T-helper 9 cell (primary cell): ENCODE measurements at regions not wholly inside any gene's neighbourhood (a gene's known extent, or its start where the extent isn't known, plus 50 kb on each side); places are given as distances from the start of the nearest gene placed in this dataset.
"Not testable (repeated sequence)": the region's sequence is repeated elsewhere in the genome, so short reads cannot be mapped to it uniquely, and the experiment has no call there.

Experiments
- DNase-seq: peaks from one replicate; pipeline ENCODE4 v3.0.0-alpha.2; 2020

GRCh38 chr14:53386362-53386761 lies 233.2 kb upstream of the DDHD1 start:
- DNase-seq = no peak

- DNase-seq = no peak
Measured at GRCh38 chr14:53384536-53384935, 231.4 kb upstream of the DDHD1 start.

- no peak for DNase-seq
Measured at GRCh38 chr14:53384073-53384472, 230.9 kb upstream of the DDHD1 start.

GRCh38 chr14:53381895-53382294 lies 228.8 kb upstream of the DDHD1 start:
- DNase-seq = no peak

DNA sequence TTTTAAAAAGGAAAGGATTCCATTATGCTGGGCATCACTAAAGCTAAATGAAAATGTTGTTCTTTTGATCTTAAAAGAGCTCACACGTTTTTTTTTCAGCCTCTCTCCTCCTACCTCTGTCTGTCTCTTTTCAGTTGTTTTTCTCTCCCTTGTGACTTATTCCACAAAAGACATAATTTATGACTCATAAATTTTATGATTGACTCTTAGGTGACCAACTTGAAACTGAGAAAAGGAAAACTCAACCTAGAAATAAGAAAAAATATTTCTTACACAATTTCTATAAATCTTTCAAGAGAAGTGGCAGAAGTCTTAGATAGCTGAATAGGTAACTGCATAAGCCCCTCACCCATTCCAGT lies 227.7 kb upstream of the DDHD1 start:
- no peak for DNase-seq

DNA sequence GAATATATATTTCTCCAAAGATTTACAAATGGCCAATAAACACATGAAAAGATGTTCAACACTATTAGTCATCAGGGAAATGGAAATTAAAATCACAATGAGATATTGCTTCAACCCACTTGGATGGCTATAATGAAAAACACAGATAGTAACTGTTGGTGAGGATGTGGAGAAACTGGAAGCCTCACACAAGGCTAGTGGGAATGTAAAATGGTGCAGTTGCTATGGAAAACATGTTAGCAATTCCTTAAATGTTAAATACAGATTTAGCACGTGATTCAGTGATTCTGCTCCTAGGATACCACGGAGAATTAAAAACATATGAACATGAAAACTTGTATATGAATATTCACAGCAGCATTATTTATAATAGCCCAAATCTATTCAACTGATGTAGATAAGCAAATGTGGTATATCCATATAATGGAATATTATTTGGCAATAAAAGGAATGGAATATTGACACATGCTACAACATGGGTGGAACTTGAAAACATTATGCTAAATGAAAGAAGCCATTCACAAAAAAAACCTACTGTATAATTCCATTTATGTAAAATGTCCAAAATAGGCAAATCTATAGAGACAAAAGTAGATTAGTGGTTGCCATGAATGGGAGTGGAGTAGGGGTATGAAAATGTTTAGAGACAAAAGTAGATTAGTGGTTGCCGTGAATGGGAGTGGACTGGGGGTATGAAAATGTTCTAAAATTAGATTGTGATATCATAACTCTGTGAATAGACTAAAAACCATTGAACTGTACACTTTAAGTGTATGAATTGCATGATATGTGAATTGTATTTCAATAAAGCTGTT lies 227.1 kb upstream of the DDHD1 start:
- DNase-seq = no peak

DNA sequence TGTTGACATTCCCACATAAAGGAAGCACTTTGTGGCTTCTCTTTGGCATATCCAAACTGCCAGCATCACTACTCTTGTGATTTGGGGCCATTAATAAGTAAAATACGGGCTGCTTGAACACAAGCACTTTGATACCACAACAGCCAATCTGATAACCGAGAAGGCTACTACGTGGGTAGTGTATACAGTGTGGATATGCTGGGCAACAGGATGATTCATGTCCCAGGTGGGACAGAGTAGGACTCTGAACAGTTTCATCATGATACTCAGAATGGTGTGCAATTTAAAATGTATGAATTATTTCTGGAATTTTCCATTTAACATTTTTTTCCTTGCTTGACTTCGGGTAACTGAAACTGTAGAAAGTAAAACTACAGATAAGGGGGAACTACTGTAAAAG lies 225.0 kb upstream of the DDHD1 start:
- no peak for DNase-seq

DNA sequence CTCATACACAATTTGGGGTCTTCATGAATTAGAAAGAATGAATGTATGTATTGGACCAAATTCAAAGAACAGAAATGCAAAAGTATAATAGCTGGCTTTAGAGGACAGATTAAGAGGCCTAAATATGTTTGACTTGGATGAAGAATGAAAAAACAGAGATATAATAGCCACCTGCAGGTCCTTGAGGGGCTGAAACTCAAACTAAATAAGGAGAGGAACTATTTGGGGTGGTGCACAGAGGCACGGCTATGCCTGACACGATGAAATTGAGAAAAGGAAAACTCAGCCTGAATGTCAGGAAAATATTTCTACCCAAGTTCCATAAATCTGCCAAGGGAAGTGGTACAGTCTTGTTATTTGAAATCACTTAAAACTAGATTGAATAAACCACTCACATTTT lies 222.9 kb upstream of the DDHD1 start:
- DNase-seq = no peak

DNA sequence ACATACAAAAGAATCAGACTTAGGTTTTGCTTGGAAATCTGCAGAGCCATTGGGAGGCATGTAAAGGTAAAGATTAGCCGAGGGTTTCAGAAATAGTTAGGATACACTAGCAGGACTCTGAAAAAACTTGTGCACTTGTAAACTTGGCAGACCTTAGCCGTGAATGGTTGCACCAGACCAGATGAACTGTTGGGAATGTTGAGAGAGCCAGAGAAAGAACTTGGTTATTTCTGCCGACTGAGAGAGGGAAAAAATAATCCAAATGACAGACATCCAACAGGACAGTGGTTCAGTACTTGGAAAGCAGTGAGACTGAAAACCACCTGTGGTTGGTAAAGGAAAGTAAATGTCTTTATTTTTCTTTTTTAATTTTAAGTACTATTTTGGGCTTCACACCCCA lies 222.5 kb upstream of the DDHD1 start:
- no peak for DNase-seq

DNA sequence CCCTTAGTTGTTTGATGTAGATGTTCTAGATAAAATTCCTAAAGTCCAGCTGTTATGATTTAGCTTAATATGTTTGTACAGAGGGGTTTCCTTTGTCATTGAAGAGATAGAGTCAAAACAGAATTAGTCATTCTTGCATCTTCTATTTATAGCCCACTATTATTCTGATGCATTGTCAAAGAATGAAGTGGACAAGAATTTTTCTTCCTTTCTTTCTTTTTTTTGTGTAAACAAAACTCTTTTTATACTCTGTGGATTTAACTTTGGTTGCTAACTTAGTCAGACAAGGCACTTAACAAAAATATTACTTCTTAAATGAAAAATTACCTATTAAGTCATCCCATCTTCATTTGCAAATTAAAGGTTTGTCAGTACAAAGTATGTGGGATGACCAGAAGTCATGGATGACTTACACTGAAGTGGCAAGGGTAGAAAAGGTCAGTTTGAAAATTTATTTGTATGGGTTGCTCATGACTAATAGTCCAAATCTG lies 215.6 kb upstream of the DDHD1 start:
- DNase-seq = no peak

DNA sequence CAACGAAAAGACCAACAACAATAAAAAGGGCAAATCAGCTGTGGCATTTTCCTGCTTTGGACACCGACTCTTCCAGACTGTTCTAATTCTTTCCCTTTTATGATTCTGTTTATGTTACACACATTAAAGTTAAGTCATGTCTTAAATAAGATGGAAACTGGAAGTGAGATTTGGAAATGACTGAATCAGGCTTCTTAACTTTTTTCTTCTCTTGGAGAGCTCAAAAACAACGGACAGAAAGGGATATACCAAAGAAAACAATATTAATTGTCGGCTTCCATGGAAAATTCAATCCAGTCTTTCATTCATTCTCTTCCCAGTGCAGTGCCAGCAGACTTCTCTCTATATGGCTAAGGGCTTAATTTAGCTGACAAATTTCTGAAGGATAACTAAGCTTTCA lies 214.9 kb upstream of the DDHD1 start:
- DNase-seq = no peak

DNA sequence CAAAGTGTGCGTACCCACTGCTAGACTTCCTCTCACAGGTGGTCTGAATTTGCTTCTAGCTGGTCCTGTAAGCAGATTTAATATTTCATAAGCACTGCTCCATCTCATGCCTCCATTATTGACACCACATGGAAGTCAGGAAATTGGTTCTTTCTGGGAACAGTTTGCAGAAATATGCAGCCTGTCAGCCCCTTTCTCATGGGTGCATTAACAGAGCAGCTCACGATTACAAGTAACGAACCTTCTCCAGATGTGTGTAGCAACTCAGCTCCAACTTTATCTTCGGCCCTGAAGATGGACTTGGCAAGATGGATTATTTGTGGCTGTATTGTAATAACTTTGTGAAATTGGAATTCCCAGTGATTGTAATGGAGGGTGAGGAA lies 214.5 kb upstream of the DDHD1 start:
- DNase-seq = no peak

GRCh38 chr14:53365486-53366130 lies 212.5 kb upstream of the DDHD1 start:
- DNase-seq = no peak

DNA sequence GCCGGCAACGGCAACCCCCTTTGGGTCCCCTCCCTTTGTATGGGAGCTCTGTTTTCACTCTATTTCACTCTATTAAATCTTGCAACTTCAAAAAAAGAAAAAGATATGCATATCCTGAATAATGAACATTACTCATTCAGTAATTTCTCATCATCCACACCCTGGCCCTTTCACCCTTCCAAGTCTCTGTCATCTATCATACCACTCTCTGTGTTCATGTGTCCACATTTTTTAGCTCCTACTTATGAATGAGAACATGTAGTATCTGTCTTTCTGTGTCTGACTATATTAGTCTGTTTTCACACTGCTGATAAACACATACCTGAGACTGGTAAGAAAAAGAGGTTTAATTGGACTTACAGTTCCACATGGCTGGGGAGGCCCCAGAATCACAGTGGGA lies 209.8 kb upstream of the DDHD1 start:
- DNase-seq = not testable (repeated sequence)

- no peak for DNase-seq
Measured at GRCh38 chr14:53360829-53361228, 207.7 kb upstream of the DDHD1 start.

DNA sequence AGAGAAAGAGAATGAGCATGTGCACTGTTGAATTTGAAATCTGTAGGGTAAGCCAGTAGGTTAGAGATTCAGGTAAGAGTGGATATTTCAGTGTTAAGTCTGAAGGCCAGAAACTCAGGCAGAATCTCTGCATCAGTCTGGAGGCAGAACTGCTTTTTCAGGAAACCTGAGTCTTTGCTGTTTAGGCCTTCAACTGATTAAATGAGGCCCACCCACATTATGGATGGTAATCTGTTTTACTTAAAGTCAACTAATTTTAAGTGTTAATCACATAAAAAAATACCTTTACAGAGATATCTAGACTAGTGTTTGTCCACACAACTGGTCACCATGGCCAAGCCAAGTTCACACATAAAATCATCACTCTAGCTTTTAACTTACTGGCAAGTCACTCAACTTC lies 205.0 kb upstream of the DDHD1 start:
- no peak for DNase-seq

GRCh38 chr14:53356361-53357150 lies 203.4 kb upstream of the DDHD1 start:
- DNase-seq = no peak

- no peak for DNase-seq
Measured at GRCh38 chr14:53355581-53356112, 202.5 kb upstream of the DDHD1 start.

DNA sequence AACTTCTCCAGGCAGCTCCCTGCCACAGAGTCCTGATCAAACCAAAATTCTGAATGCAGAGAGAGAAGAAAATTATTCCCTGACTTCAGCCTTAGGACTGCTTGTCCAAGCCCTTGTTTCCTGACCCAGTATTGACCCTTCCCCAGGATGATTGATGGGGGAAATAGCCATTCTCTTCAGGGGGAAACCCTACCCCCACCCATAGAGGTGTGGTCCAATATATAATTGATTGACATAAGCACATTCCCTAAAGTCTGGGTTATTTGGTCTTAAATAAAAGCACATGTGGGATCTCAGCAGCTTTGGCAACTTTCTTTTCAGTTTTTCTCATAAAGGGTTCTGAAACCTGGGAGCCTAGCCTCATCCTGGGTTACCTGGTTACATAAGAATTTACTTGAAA lies 201.2 kb upstream of the DDHD1 start:
- no peak for DNase-seq

- DNase-seq = no peak
Measured at GRCh38 chr14:53350866-53351265, 197.7 kb upstream of the DDHD1 start.

- DNase-seq = no peak
Measured at GRCh38 chr14:53350429-53350828, 197.3 kb upstream of the DDHD1 start.

DNA sequence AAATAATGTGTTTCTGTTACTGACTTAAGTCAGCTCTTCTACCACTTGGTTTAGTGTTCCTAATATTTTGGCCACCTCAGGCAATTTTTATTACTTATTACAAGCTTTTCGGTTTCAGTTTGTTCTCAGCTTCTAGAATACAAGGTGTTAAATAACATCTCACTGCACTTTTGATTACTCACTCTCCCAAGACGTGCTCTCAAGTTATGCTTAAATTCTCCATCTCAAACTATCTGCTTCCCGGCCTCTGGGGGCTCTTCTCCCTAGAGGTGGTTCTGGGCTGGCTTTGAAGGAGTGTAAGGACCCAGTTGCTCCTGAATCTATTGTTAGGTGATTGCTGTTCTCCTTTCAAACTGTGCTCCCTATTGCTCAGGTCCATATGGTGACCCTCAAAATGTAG lies 193.9 kb upstream of the DDHD1 start:
- no peak for DNase-seq

DNA sequence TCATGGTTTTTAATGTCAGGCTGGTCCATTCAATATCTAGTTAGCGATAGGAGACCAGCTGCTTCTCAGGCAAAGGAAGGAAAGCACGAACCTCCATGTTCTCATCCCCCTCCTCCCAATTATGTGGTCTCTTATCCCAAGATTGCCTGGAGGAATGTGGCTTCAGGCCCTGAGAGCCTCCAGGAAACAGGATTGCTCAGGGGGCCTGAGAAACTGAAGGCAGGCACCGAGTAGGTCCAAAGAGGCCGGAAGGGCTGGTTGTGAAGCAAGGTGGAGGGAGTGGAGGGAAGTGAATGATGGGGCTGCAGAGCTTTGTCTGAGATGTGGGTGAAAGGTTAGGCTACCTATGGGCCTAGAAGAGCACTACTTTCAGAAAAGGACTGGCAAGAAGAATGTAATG lies 188.2 kb upstream of the DDHD1 start:
- no peak for DNase-seq

- DNase-seq = no peak
Measured at GRCh38 chr14:53338192-53338591, 185.1 kb upstream of the DDHD1 start.
